ENCODE measurements at regions not wholly inside any gene's neighbourhood (a gene's known extent, or its start where the extent isn't known, plus 50 kb on each side); places are given as distances from the start of the nearest gene placed in this dataset.
A peak's percentile ranks its signal among the peaks of the same experiment; 100 is the strongest.
"Not testable (repeated sequence)": the region's sequence is repeated elsewhere in the genome, so short reads cannot be mapped to it uniquely, and the experiment has no call there.

DNA sequence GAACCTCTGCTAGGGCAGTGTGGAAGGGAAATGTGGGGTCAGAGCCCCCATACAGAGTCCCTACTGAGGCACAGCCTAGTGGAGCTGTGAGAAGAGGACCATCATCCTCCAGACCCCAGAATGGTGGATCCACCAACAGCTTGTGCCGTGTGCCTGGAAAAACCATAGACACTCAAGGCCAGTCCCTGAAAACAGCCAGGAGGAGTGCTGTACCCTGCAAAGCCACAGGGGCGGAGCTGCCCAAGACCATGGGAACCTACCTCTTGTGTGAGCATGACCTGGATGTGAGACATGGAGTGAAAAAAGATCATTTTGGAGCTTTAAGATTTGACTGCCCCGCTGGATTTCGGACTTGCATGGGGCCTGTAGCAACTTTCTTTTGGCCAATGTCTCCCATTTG lies 143.4 kb upstream of the CCDC54 start:
- DNase-seq; H3K27ac Mint-ChIP-seq; H3K36me3 Mint-ChIP-seq (ENCODE audit: low read depth); H3K4me3 Mint-ChIP-seq; POLR2A ChIA-PET; H3K9me3 Mint-ChIP-seq: not testable (repeated sequence)
- CTCF ChIA-PET: interaction anchor here (1.0 to 4.6 kb wide), 2 partner anchors 187 to 197 kb away, joined by 3 to 41 read pairs; no protein-coding TSS in a partner anchor
- H3K4me1 Mint-ChIP-seq: peaks cover 11% of the 10 kb centered on the region
- peaks cover 10% of the 10 kb centered on the region for H3K27me3 Mint-ChIP-seq

DNA sequence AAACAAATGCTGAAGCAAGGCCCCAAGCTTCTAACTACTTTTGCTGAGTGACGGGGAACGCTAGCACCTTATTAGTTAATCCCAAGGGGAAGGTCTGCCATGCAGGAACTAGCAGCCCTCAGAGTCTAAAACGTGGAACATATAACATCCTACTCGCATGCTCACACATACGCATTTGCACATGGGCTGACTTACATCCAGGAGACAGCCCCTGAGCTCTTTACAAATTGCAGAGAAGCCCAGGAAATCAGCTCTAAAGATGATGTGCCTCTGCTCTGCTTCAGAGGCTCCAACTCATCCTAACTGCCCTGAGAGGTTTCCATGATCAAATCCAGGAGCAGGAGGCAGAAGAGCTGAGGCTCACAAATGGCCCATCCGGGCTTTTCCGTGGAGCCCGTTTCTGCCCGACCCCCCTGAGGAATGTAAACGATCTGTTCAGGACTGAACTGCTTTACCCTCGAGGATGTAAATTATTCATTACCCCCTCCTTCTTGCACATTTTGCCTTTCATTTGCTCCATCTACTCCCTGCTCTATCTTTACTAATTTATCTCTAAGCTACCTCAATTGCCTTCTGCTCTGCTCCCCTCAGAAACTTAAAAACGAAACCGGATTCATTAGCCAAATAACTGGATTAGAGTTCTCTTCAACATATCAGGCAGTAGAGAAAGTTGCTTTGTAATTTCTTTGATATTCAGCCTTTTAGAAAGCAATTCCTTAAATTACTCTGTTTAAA lies 141.9 kb upstream of the CCDC54 start:
- H3K4me1 Mint-ChIP-seq: peaks cover 14% of the 10 kb centered on the region
- H3K36me3 Mint-ChIP-seq (ENCODE audit: low read depth): no peaks in the 10 kb centered on the region
- POLR2A ChIA-PET: interaction anchor here (1.1 to 1.4 kb wide), 3 partner anchors 186 to 289 kb away, joined by 3 to 5 read pairs (median 4); no protein-coding TSS in a partner anchor
- no peak overlapping the region for H3K27ac Mint-ChIP-seq
- peaks cover 10% of the 10 kb centered on the region for H3K27me3 Mint-ChIP-seq
- CTCF ChIA-PET: interaction anchor here (0.9 to 4.6 kb wide), 14 partner anchors 16 to 1242 kb away, joined by 3 to 41 read pairs (median 4); no protein-coding TSS in a partner anchor
- H3K9me3 Mint-ChIP-seq: no peaks in the 10 kb centered on the region
- DNase-seq: no peak
- H3K4me3 Mint-ChIP-seq: peak overlapping the region; percentile 40

DNA sequence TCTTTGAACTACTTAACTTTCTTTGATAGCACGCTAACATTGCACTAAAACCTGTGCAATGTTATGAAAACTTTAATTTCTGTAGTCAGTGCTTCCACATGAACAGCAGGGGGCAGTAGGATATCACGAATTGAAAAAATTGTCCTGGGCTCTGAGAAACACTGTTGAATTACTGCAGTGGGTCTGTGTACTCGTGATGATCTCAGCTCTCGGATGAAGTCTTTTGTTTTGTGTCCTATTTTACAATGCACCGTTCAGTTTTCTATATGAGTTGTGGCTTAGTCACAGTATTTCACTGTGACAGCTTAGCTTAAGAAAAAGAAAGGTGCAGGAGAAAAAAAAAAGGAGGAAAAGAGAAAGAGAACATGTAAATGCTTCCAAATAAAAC lies 141.3 kb upstream of the CCDC54 start:
- H3K9me3 Mint-ChIP-seq: no peaks in the 10 kb centered on the region
- no peak overlapping the region for H3K27ac Mint-ChIP-seq
- peak; percentile 47 for DNase-seq
- ChIA-PET POLR2A (interaction anchor here (1.1 to 1.4 kb wide), 3 partner anchors 185 to 288 kb away, joined by 3 to 5 read pairs (median 4); no protein-coding TSS in a partner anchor), CTCF (interaction anchor here (0.9 to 4.6 kb wide), 18 partner anchors 9 to 1242 kb away, joined by 3 to 41 read pairs (median 4); no protein-coding TSS in a partner anchor)
- peak overlapping the region; percentile 40 for H3K4me3 Mint-ChIP-seq
- H3K27me3 Mint-ChIP-seq: peaks cover 10% of the 10 kb centered on the region
- H3K4me1 Mint-ChIP-seq: peaks cover 16% of the 10 kb centered on the region
- H3K36me3 Mint-ChIP-seq (ENCODE audit: low read depth): no peaks in the 10 kb centered on the region

DNA sequence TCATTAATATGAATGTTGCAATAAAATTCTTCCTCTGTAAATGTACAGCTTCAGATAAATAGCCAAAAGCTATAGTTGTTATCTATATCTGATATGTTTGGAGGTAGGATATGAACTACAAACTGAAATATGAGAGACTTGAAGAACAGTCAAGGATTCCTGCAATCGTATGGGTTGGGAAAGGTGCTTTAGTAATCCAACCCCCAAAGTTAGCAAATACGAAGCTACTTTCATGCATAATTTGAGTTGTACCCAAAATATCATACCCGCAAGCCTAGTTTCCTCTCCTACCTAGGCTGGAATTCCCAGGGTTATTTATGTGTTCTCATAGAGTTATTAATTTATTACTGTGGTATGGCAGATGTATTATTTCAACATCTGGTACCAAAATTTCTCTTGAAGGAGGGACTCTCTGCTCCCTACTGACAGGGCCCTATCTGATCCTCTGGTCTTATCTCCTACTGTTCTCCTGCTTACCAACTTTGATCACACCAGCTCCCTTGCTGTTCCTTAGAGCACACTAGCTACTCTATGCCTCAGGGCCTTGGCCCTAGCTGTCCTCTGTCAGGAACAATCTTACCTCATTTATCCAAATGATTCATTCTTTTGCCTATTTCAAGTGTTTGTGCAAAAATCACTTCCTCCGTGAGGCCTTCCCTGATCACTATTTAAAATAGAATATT lies 140.4 kb upstream of the CCDC54 start:
- Mint-ChIP-seq H3K36me3 (ENCODE audit: low read depth) (no peaks in the 10 kb centered on the region), H3K27ac (no peak overlapping the region), H3K9me3 (no peaks in the 10 kb centered on the region), H3K27me3 (peaks cover 9% of the 10 kb centered on the region), H3K4me3 (no peak overlapping the region), H3K4me1 (peaks cover 22% of the 10 kb centered on the region)
- DNase-seq: no peak
- POLR2A ChIA-PET: interaction anchor here (1.1 to 1.4 kb wide), 3 partner anchors 184 to 288 kb away, joined by 3 to 5 read pairs (median 4); no protein-coding TSS in a partner anchor
- CTCF ChIA-PET: interaction anchor here (1.0 to 4.6 kb wide), 15 partner anchors 9 to 691 kb away, joined by 3 to 41 read pairs (median 5); no protein-coding TSS in a partner anchor

DNA sequence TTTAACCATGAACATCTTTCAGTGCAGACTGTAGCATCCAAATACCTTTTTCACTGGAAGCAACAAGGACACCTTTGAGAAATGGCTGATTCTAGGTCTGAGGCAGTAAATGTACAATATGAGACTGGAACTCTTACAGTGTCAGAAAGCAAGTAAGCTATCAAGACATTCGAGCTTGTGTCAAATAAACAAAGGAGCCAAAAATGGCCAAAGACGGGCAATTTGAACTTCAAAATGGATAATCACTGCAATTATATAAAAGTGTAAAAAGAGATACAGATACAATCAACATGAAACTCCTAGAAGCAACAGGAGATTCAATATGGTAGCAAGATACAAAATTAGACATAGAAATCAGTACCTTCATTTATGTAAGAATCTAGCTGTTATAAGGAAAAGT lies 138.5 kb upstream of the CCDC54 start:
- CTCF ChIA-PET: interaction anchor here (1.0 to 1.5 kb wide), 3 partner anchors 191 to 506 kb away, joined by 3 read pairs; no protein-coding TSS in a partner anchor

DNA sequence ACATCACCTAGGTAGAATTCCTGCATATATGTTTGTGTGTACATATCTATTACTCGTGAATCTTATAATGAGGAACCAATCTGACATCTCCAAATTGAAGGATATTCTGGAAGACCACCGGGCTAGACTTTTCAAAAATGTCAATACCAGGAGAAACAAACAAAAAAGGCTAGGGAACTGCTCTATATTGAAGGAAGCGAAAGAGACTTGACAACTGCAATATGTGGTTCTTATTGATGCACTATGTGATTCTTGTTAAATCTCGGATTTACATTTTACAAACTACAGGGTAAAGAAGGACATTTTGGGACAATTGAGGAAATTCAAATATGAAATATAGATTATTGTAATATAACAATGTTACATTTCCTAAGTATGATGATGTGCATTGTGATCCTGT lies 137.5 kb upstream of the CCDC54 start:
- Mint-ChIP-seq H3K27me3 (peaks cover 4% of the 10 kb centered on the region), H3K36me3 (ENCODE audit: low read depth) (no peaks in the 10 kb centered on the region), H3K27ac (no peak overlapping the region), H3K4me1 (peaks cover 25% of the 10 kb centered on the region), H3K4me3 (peak overlapping the region; percentile 80), H3K9me3 (no peaks in the 10 kb centered on the region)
- ChIA-PET CTCF (interaction anchor here (1.0 to 1.5 kb wide), 2 partner anchors 190 to 191 kb away, joined by 3 read pairs; no protein-coding TSS in a partner anchor), POLR2A (no interaction called here)
- DNase-seq: no peak

More for the DNA sequence above, 138.5 kb upstream of the CCDC54 start:
- no peaks in the 10 kb centered on the region for H3K36me3 Mint-ChIP-seq (ENCODE audit: low read depth)
- POLR2A ChIA-PET: no interaction called here
- peaks cover 25% of the 10 kb centered on the region for H3K4me1 Mint-ChIP-seq
- no peaks in the 10 kb centered on the region for H3K9me3 Mint-ChIP-seq
- no peak overlapping the region for H3K4me3 Mint-ChIP-seq
- no peak for DNase-seq
- no peak overlapping the region for H3K27ac Mint-ChIP-seq
- H3K27me3 Mint-ChIP-seq: peaks cover 6% of the 10 kb centered on the region

DNA sequence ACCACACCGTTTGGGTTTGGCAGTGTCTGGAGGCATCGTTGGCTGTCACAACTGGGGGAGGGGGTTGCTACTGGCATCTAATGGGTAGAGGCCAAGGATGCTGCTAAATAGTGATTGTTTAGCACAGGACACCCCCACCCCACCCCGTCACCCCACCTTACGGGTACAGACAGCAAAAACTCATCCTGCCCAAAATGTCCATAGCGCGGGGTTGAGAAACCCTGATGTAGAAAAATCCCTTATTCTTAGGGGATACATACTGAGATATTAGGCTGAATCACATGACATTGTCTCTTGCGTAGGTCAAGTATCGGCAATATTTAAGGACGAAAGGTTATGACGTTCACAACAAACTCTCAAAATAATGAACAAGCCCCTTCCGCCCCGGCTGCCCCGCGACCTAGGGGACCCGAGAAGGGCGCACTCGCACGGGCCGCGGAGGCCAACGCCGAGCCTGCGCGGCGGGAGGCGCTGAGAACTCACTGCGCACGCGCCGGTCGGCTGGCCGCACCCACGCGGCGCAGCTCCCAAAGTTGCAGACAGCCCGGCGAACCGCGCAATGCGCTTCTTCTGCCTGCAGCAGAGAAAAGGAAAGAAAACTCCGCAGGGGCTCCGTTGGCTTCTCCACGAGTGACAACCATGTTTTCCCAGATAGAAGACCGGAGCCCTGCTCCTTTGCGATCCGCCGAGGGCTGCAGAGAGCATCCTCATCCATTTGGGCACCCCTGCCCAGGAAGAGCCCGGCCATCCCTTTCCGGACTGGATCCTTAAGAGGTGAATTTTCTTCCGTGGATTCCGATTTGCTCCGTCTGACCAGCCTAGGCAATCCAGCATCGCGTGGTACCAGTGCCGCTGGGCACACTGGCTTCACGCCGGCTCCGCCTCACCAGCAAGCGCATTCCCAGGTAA lies 136.8 kb upstream of the CCDC54 start:
- Mint-ChIP-seq H3K9me3 (no peaks in the 10 kb centered on the region), H3K27me3 (peaks cover 4% of the 10 kb centered on the region), H3K4me1 (peaks cover 24% of the 10 kb centered on the region), H3K4me3 (peak overlapping the region; percentile 80), H3K27ac (no peak overlapping the region), H3K36me3 (ENCODE audit: low read depth) (no peaks in the 10 kb centered on the region)
- POLR2A ChIA-PET: interaction anchor here (1.4 kb wide), 1 partner anchor 360 kb away, joined by 4 read pairs; no protein-coding TSS in a partner anchor
- DNase-seq: peak; percentile 76
- CTCF ChIA-PET: interaction anchor here (1.5 kb wide), 1 partner anchor 189 kb away, joined by 4 read pairs; no protein-coding TSS in a partner anchor

DNA sequence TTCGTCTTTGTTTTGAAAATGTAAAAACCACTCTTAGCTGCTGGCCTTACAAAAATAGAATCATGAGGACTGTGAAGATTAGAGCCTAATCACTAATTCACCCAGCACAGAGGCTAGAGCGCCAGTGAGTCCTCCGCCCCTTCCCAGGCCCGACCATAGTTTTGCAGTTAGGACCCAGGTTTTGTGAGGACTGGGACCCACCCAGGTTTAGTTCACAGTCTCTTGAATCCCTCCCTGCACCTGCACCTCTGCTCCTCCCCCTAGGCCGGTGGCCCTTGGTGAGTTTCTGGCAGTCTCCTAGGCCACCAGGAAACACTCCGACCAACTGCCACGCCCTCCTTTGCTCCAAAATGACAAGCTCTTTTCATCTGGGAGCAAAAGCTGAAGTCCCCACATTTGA lies 136.0 kb upstream of the CCDC54 start:
- CTCF ChIA-PET: interaction anchor here (1.5 kb wide), 1 partner anchor 188 kb away, joined by 4 read pairs; no protein-coding TSS in a partner anchor

DNA sequence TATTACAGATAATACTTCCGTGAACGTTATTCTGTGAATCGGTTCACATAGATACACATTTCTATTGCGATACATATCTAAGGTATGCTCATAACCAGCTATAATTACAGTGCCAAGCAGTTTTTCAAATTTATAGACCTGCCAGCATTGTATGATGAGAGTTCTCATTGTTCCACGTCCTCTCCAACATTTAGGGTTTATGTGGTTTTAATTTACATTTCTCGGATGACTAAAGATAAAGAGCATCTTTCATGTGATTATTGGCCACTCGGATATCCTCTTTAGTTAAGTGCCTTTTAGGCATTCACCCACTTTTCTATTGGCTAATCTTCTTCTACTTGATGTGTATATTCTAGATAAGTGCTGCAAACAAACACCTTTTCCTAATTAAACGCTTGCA lies 134.7 kb upstream of the CCDC54 start:
- Mint-ChIP-seq H3K4me1 (peaks cover 14% of the 10 kb centered on the region), H3K27ac (no peak overlapping the region), H3K27me3 (peaks cover 3% of the 10 kb centered on the region), H3K9me3 (no peaks in the 10 kb centered on the region), H3K4me3 (no peak overlapping the region), H3K36me3 (ENCODE audit: low read depth) (no peaks in the 10 kb centered on the region)
- CTCF ChIA-PET: interaction anchor here (0.7 kb wide), 1 partner anchor 179 kb away, joined by 4 read pairs; no protein-coding TSS in a partner anchor
- no peak for DNase-seq
- POLR2A ChIA-PET: no interaction called here

More for the DNA sequence above, 136.0 kb upstream of the CCDC54 start:
- H3K4me3 Mint-ChIP-seq: peak overlapping the region; percentile 80
- peaks cover 16% of the 10 kb centered on the region for H3K4me1 Mint-ChIP-seq
- H3K27me3 Mint-ChIP-seq: peaks cover 4% of the 10 kb centered on the region
- POLR2A ChIA-PET: interaction anchor here (1.4 kb wide), 1 partner anchor 359 kb away, joined by 4 read pairs; no protein-coding TSS in a partner anchor
- no peaks in the 10 kb centered on the region for H3K36me3 Mint-ChIP-seq (ENCODE audit: low read depth)
- no peak overlapping the region for H3K27ac Mint-ChIP-seq
- DNase-seq: peak; percentile 17
- no peaks in the 10 kb centered on the region for H3K9me3 Mint-ChIP-seq

DNA sequence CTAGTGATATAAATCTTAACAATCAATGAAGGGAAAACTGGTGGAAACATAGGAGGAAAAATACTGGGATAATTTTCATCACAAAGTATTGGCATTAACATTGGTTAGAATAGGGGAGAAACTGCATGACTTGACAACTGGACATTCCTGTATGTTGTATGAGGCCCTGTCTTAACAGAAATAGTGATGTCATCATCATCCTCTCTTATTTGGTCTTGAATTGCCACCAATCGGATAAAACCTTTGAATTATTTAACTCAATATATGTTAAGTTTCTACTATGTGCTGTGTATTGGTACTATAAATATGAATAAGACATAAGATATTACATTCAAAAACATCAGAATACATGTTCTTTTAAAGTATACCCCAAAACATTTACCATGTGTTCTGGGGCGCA lies 130.1 kb upstream of the CCDC54 start:
- H3K9me3 Mint-ChIP-seq: no peaks in the 10 kb centered on the region
- no peaks in the 10 kb centered on the region for H3K27me3 Mint-ChIP-seq
- CTCF ChIA-PET: interaction anchor here (1.0 to 1.1 kb wide), 2 partner anchors 10 to 24 kb away, joined by 3 read pairs; no protein-coding TSS in a partner anchor
- H3K27ac Mint-ChIP-seq: no peak overlapping the region
- POLR2A ChIA-PET: no interaction called here
- H3K36me3 Mint-ChIP-seq (ENCODE audit: low read depth): no peaks in the 10 kb centered on the region
- H3K4me3 Mint-ChIP-seq: no peak overlapping the region
- no peak for DNase-seq
- peaks cover 3% of the 10 kb centered on the region for H3K4me1 Mint-ChIP-seq

DNA sequence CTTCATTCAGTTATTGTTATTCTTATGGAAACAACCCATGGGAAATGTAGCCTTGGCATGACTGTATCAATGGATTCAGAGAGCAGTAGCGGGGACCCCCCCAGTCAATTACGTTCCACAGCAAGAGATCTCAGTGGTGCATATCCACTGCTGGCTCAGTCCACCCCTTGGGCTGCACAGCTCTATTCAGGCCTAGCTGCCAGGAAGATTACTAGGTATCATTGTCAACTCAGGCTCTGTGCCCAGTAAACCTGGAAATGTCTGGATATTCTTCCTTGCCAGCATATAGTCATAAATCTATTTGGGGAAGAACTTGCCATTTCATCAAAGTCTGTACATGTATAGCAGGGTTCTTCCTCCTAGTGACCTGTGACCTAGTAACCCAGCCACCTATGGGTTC lies 128.1 kb upstream of the CCDC54 start:
- CTCF ChIA-PET: interaction anchor here (0.9 kb wide), 1 partner anchor 13 kb away, joined by 5 read pairs; no protein-coding TSS in a partner anchor
- Mint-ChIP-seq H3K27ac (no peak overlapping the region), H3K4me3 (no peak overlapping the region), H3K4me1 (no peaks in the 10 kb centered on the region), H3K27me3 (no peaks in the 10 kb centered on the region), H3K9me3 (no peaks in the 10 kb centered on the region), H3K36me3 (ENCODE audit: low read depth) (no peaks in the 10 kb centered on the region)
- no peak for DNase-seq
- POLR2A ChIA-PET: no interaction called here

DNA sequence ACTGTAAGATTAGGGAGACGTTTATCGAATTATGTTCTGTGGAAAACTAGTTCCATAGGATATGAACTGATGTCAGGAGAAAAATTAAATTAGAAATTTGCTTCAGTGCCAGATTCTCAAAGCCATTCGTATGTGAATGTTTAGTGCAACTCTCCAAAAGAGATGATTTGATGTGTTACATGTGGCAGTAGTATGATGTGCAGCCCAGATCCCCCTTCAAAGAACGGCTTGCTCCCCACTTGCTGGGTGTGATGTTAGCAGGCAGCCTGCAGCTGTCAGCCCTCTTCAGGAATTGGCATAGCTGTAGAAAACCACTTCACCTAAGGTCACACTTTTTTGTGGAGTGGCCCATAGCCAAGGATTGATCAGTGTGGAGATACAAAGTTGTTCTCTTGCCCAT lies 127.0 kb upstream of the CCDC54 start:
- ChIA-PET POLR2A (no interaction called here), CTCF (no interaction called here)
- Mint-ChIP-seq H3K4me3 (no peak overlapping the region), H3K27me3 (peaks cover 4% of the 10 kb centered on the region), H3K27ac (no peak overlapping the region), H3K4me1 (no peaks in the 10 kb centered on the region), H3K9me3 (no peaks in the 10 kb centered on the region), H3K36me3 (ENCODE audit: low read depth) (no peaks in the 10 kb centered on the region)
- no peak for DNase-seq

Measured in activated CD4-positive, alpha-beta memory T cell treated with anti-CD3 and anti-CD28 coated beads, Interleukin-2, amount 10 ng/mL, durations not matched to agents 7 days and 5 days (primary cell).